Amygdala (tissue), 56 donors: ENCODE measurements at regions not wholly inside any gene's neighbourhood (a gene's known extent, or its start where the extent isn't known, plus 50 kb on each side); places are given as distances from the start of the nearest gene placed in this dataset.
"Not testable (repeated sequence)": the region's sequence is repeated elsewhere in the genome, so short reads cannot be mapped to it uniquely, and the experiment has no call there.

Experiments
- DNase-seq, 56 donors: peaks; one replicate each; lab custom pipeline; 2025; lab: John Stamatoyannopoulos, UW

- DNase-seq, result no peak
Measured at GRCh38 chr12:87365423-87365822, 663.8 kb downstream of the C12orf50 start.

- DNase-seq, result no peak
Measured at GRCh38 chr12:87363497-87364084, 665.6 kb downstream of the C12orf50 start.

- no peak for DNase-seq
Measured at GRCh38 chr12:87349681-87350080, 679.5 kb downstream of the C12orf50 start.

GRCh38 chr12:87348071-87348470, 681.1 kb downstream of the C12orf50 start:
- no peak for DNase-seq

- DNase-seq, result no peak
Measured at GRCh38 chr12:87344699-87345098, 684.5 kb downstream of the C12orf50 start.

- DNase-seq, result no peak
Measured at GRCh38 chr12:87338681-87339080, 690.5 kb downstream of the C12orf50 start.

GRCh38 chr12:87336814-87337336, 692.3 kb downstream of the C12orf50 start:
- DNase-seq, result no peak

GRCh38 chr12:87332987-87333726, 696.0 kb downstream of the C12orf50 start:
- no peak for DNase-seq

- DNase-seq, result not testable (repeated sequence)
Measured at GRCh38 chr12:87330071-87330555, 699.1 kb downstream of the C12orf50 start.

GRCh38 chr12:87329076-87329863, 699.9 kb downstream of the C12orf50 start:
- no peak for DNase-seq

- DNase-seq, result no peak
Measured at GRCh38 chr12:87323369-87323768, 705.8 kb downstream of the C12orf50 start.

GRCh38 chr12:87320724-87321123, 708.5 kb downstream of the C12orf50 start:
- DNase-seq, result no peak

GRCh38 chr12:87317302-87317701, 711.9 kb downstream of the C12orf50 start:
- DNase-seq, result no peak

- DNase-seq, result no peak
Measured at GRCh38 chr12:87311206-87311605, 718.0 kb downstream of the C12orf50 start.

GRCh38 chr12:87310126-87310525, 719.1 kb downstream of the C12orf50 start:
- DNase-seq, result no peak

GRCh38 chr12:87305481-87305880, 723.7 kb downstream of the C12orf50 start:
- DNase-seq, result no peak

GRCh38 chr12:87304406-87304805, 724.8 kb downstream of the C12orf50 start:
- DNase-seq, result no peak

- no peak for DNase-seq
Measured at GRCh38 chr12:87303396-87304012, 725.7 kb downstream of the C12orf50 start.

- DNase-seq, result no peak
Measured at GRCh38 chr12:87302126-87302745, 727.0 kb downstream of the C12orf50 start.

GRCh38 chr12:87290505-87290904, 738.7 kb downstream of the C12orf50 start:
- DNase-seq, result no peak
